ENCODE measurements at regions not wholly inside any gene's neighbourhood (a gene's known extent, or its start where the extent isn't known, plus 50 kb on each side); places are given as distances from the start of the nearest gene placed in this dataset.
"Not testable (repeated sequence)": the region's sequence is repeated elsewhere in the genome, so short reads cannot be mapped to it uniquely, and the experiment has no call there.

- DNase-seq (ENCODE audit: low spot score); H3K27me3 Mint-ChIP-seq (ENCODE audit: insufficient read depth); H3K27ac Mint-ChIP-seq; H3K4me1 Mint-ChIP-seq (ENCODE audit: low read depth); H3K9me3 Mint-ChIP-seq; H3K36me3 Mint-ChIP-seq (ENCODE audit: low read depth); H3K4me3 Mint-ChIP-seq; intact Hi-C loops (cut with micrococcal nuclease): not testable (repeated sequence)
Measured at GRCh38 chr20:64327223-64327549, 71.6 kb downstream of the PCMTD2 start.

- H3K4me1 Mint-ChIP-seq (ENCODE audit: low read depth); intact Hi-C loops (cut with micrococcal nuclease); H3K36me3 Mint-ChIP-seq (ENCODE audit: low read depth); H3K9me3 Mint-ChIP-seq; H3K4me3 Mint-ChIP-seq; H3K27ac Mint-ChIP-seq; H3K27me3 Mint-ChIP-seq (ENCODE audit: insufficient read depth): not testable (repeated sequence)
- peak; percentile 2 for DNase-seq (ENCODE audit: low spot score)
Measured at GRCh38 chr20:64327550-64328317, 72.2 kb downstream of the PCMTD2 start.

- intact Hi-C loops (cut with micrococcal nuclease); H3K4me1 Mint-ChIP-seq (ENCODE audit: low read depth); H3K4me3 Mint-ChIP-seq; H3K27me3 Mint-ChIP-seq (ENCODE audit: insufficient read depth); DNase-seq (ENCODE audit: low spot score); H3K36me3 Mint-ChIP-seq (ENCODE audit: low read depth); H3K9me3 Mint-ChIP-seq; H3K27ac Mint-ChIP-seq: not testable (repeated sequence)
Measured at GRCh38 chr20:64328595-64329250, 73.2 kb downstream of the PCMTD2 start.

GRCh38 chr20:64332627-64333026 lies 77.1 kb downstream of the PCMTD2 start:
- H3K27ac Mint-ChIP-seq; H3K36me3 Mint-ChIP-seq (ENCODE audit: low read depth); H3K4me3 Mint-ChIP-seq; H3K27me3 Mint-ChIP-seq (ENCODE audit: insufficient read depth); intact Hi-C loops (cut with micrococcal nuclease); H3K9me3 Mint-ChIP-seq; H3K4me1 Mint-ChIP-seq (ENCODE audit: low read depth); DNase-seq (ENCODE audit: low spot score): not testable (repeated sequence)

Data from activated T-helper 1 cell treated with anti-CD3 and anti-CD28 coated beads, Interleukin-12 subunit alpha, Interleukin-12 subunit beta, Interleukin-2, Interleukin-4 antibody, amounts not matched to agents 30 ng/mL and 10 ng/mL and 1 ng/mL, durations not matched to agents 14 hours and 24 hours and 36 hours (primary cell).